Uterus (tissue), 3 donors: ENCODE measurements at regions not wholly inside any gene's neighbourhood (a gene's known extent, or its start where the extent isn't known, plus 50 kb on each side); places are given as distances from the start of the nearest gene placed in this dataset.

ENCODE experiments used
- DNase-seq, 2 donors: peaks; one replicate each; pipeline ENCODE4 v3.0.0-alpha.2; 2019 to 2020
- H3K27ac ChIP-seq, 2 donors: fragments of 200-600 bp; sonication (generic); 1 replicate in 1 of 2; 2 replicates in 1 of 2; pipeline ENCODE4 v1.5.1; 2016 to 2018
- H3K27me3 ChIP-seq, 2 donors: fragments of 200-600 bp; sonication (generic); one replicate each; pipeline ENCODE4 v1.5.1; 2018 to 2019; ENCODE audit warnings: control low read depth in 1 of 2
- H3K36me3 ChIP-seq, 2 donors: fragments of 200-600 bp; sonication (generic); one replicate each; pipeline ENCODE4 v1.5.1; 2019; ENCODE audit warnings: control low read depth in 1 of 2
- H3K4me1 ChIP-seq, 2 donors: fragments of 200-600 bp; sonication (generic); one replicate each; pipeline ENCODE4 v1.5.1; 2018 to 2019; ENCODE audit warnings: control low read depth in 1 of 2
- H3K4me3 ChIP-seq, 2 donors: fragments of 200-600 bp; sonication (generic); 1 replicate in 1 of 2; 2 replicates in 1 of 2; pipeline ENCODE4 v1.5.1; 2018 to 2019; ENCODE audit warnings: mild to moderate bottlenecking in 1 of 2
- H3K9me3 ChIP-seq, 2 donors: fragments of 200-600 bp; sonication (generic); one replicate each; pipeline ENCODE4 v1.5.1; 2019; ENCODE audit warnings: control low read depth in 1 of 2
- POLR2A ChIP-seq, 2 donors: fragments of 450-650 bp; IDR thresholded peaks; one replicate each; pipeline ENCODE4 v1.6.1; 2016; ENCODE audit warnings: antibody characterized with exemption in 2 of 2, mild to moderate bottlenecking in 1 of 2, moderate library complexity in 1 of 2
- intact Hi-C: fragments of 100-400 bp; cut with DNase I; formaldehyde crosslinking; loops from one replicate; pipeline ENCODE4 v1.15.1; 2023; ENCODE audit warnings: low total_unique reads
- TF ChIP-seq, protein P1 (sequence below), 4 experiments: fragments of 200-600 bp in 2 of 4; fragments of 450-650 bp in 2 of 4; sonication (generic) in 2 of 4; IDR thresholded peaks; one replicate each; pipeline ENCODE4 v1.5.1; 2016 to 2019; ENCODE audit warnings: antibody characterized with exemption in 4 of 4, mild to moderate bottlenecking in 2 of 4, moderate library complexity in 1 of 4
- donor health status: DM: yes; HTN: yes; CAD: no.

DNA sequence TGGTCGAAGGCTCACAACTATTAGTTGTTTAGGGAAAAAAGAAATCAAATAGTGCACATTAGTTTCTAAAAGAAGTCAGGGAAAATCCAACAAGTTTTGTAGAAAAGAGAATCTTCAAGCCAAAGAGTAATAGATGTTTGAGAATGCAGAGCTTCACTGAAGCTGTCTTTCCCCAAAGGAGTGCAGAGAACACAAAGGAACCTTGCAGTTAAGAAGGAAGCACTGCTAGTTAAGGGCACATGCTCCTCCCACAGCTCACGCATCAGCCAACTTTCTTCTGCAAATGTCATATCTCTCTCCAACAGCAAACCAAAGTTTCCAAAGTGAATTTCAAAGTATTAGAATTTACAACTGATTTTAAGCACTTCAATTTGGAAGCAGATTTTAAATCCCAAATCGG is 116.4 kb upstream of the FST start:
- H3K27me3 ChIP-seq = no peaks in the 10 kb centered on the region
- H3K4me3 ChIP-seq = no peak overlapping the region
- H3K4me1 ChIP-seq = no peaks in the 10 kb centered on the region
- no peak for TF ChIP-seq POLR2A (IDR thresholded peaks at IDR 0.05)
- TF ChIP-seq, protein P1, sequence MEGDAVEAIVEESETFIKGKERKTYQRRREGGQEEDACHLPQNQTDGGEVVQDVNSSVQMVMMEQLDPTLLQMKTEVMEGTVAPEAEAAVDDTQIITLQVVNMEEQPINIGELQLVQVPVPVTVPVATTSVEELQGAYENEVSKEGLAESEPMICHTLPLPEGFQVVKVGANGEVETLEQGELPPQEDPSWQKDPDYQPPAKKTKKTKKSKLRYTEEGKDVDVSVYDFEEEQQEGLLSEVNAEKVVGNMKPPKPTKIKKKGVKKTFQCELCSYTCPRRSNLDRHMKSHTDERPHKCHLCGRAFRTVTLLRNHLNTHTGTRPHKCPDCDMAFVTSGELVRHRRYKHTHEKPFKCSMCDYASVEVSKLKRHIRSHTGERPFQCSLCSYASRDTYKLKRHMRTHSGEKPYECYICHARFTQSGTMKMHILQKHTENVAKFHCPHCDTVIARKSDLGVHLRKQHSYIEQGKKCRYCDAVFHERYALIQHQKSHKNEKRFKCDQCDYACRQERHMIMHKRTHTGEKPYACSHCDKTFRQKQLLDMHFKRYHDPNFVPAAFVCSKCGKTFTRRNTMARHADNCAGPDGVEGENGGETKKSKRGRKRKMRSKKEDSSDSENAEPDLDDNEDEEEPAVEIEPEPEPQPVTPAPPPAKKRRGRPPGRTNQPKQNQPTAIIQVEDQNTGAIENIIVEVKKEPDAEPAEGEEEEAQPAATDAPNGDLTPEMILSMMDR (IDR thresholded peaks at IDR 0.05) = no peak
- intact Hi-C loops = no loop called here
- H3K36me3 ChIP-seq = no peaks in the 10 kb centered on the region
- no peak for DNase-seq
- no peak overlapping the region for H3K27ac ChIP-seq
- no peaks in the 10 kb centered on the region for H3K9me3 ChIP-seq

DNA sequence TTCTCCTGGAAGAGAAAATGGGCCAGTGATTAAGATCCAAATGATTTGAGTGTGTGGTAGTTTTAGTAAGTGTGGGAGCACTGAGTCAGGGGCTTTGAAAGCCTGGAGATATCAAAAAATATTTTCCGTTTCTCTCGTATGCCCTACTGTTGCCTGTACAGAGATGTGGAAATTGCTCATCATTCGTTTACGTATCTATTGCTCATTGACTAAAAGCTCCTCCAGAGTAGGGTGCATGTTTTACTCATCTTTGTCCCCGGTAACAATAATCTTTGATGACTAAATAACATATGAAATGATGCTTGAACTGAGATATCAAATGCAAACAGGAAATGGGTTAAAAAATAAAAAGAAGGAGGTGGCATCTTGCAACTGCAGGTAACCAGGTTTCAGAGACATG is 114.2 kb upstream of the FST start:
- H3K4me3 ChIP-seq = no peak overlapping the region
- DNase-seq = no peak
- no peaks in the 10 kb centered on the region for H3K9me3 ChIP-seq
- no peak overlapping the region for H3K27ac ChIP-seq
- intact Hi-C loops = no loop called here
- H3K27me3 ChIP-seq = no peaks in the 10 kb centered on the region
- H3K36me3 ChIP-seq = no peaks in the 10 kb centered on the region
- no peaks in the 10 kb centered on the region for H3K4me1 ChIP-seq
- no peak for TF ChIP-seq POLR2A (IDR thresholded peaks at IDR 0.05)
- TF ChIP-seq, protein P1 (IDR thresholded peaks at IDR 0.05) = no peak

DNA sequence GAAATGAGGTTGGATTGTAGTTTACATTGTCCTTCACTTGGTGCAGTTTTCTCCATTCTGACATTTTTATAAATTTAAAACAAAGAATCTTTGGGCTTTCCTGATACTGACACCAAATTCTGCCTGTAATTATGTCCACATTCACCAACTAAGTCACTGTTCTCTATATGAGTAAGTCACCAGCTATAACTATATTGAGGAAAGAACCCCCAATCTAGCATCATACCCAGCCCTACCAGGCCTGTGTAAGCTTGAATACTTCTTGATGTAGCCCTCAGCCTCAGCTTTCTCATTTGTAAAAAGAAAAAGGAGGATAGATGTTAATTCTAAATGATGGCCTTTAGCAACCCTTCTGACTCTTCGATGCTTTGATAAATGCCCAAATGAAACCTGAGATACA is 112.7 kb upstream of the FST start:
- no peak overlapping the region for H3K27ac ChIP-seq
- TF ChIP-seq, protein P1 (IDR thresholded peaks at IDR 0.05) = no peak
- TF ChIP-seq POLR2A (IDR thresholded peaks at IDR 0.05) = no peak
- no peaks in the 10 kb centered on the region for H3K9me3 ChIP-seq
- H3K4me1 ChIP-seq = no peaks in the 10 kb centered on the region
- intact Hi-C loops = no loop called here
- H3K36me3 ChIP-seq = no peaks in the 10 kb centered on the region
- no peak for DNase-seq
- no peak overlapping the region for H3K4me3 ChIP-seq
- H3K27me3 ChIP-seq = no peaks in the 10 kb centered on the region

DNA sequence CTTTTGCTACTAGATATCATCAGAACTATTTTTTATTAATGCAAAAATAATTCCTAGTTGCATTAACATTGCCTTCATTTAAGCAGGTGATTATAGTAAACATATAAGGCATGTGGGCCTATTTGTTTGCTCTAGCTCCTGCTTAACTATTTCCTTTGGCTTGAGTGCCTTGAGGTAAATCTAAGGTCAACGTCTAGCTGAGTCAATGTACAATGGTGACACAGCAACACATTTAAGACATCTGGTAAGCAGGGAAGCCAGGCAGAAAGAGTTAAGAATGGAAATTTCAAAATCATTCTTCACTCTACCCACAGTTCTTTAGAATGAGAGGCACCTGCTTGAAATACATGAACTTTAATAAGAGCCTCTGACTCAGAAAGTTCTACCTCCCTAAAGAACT is 111.9 kb upstream of the FST start:
- Histone ChIP-seq H3K9me3 (no peaks in the 10 kb centered on the region), H3K27me3 (no peaks in the 10 kb centered on the region), H3K4me3 (no peak overlapping the region), H3K27ac (no peak overlapping the region), H3K36me3 (no peaks in the 10 kb centered on the region), H3K4me1 (no peaks in the 10 kb centered on the region)
- TF ChIP-seq, protein P1 (IDR thresholded peaks at IDR 0.05) = no peak
- no peak for TF ChIP-seq POLR2A (IDR thresholded peaks at IDR 0.05)
- intact Hi-C loops = no loop called here
- no peak for DNase-seq

DNA sequence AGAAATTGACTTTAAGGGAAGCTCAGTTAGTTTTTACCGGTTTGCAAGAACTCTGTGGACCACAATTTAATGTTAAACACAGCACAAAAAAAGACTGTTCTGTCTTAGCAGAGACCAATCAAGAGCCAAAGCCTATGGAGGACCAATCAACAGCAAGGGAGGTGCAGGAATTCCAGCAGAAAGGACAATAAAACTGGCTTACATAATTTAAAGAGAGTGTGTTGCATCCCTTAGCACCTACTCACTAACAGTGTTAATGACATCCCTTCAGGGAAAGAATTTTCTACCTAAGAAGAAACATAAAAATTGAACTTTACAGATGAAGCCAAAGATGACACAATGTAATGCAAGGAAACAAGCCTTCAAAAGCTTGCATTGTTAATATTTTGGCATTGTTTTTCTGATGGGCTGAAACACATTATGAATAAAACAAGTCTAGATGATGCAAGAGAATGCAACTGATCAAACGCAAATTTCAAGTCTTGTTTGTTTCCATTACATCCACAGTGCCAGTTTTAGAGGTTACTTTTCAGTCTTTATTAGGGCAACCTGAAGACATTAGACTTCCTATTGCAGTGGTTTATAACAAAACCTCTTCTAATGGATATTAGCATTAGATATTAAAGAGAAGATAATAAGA is 111.3 kb upstream of the FST start:
- intact Hi-C loops = no loop called here

More for the DNA sequence above, 111.3 kb upstream of the FST start:
- Histone ChIP-seq H3K4me1 (no peaks in the 10 kb centered on the region), H3K27ac (no peak overlapping the region), H3K36me3 (no peaks in the 10 kb centered on the region), H3K27me3 (no peaks in the 10 kb centered on the region), H3K9me3 (no peaks in the 10 kb centered on the region), H3K4me3 (no peak overlapping the region)
- no peak for DNase-seq
- TF ChIP-seq, protein P1 (IDR thresholded peaks at IDR 0.05) = no peak
- no peak for TF ChIP-seq POLR2A (IDR thresholded peaks at IDR 0.05)
